ENCODE measurements at regions not wholly inside any gene's neighbourhood (a gene's known extent, or its start where the extent isn't known, plus 50 kb on each side); places are given as distances from the start of the nearest gene placed in this dataset.

GRCh38 chr3:182435860-182436259 is 357.4 kb upstream of the ATP11B start:
- Histone ChIP-seq H3K27me3 (ENCODE audit: control insufficient read depth in 4 of 4, insufficient read depth in 4 of 4, low read length in 3 of 4) (no peaks in the 10 kb centered on the region), H3K27ac (ENCODE audit: low read depth in 1 of 2, low read length in 2 of 2) (no peak overlapping the region), H3K9ac (ENCODE audit: low read depth in 1 of 2, low read length in 2 of 2) (no peak overlapping the region), H3K4me3 (ENCODE audit: low read depth in 1 of 3, low read length in 3 of 3) (no peak overlapping the region), H3K4me1 (ENCODE audit: control insufficient read depth in 4 of 4, insufficient read depth in 4 of 4, low read length in 3 of 4) (no peaks in the 10 kb centered on the region), H3K36me3 (ENCODE audit: control insufficient read depth in 4 of 4, insufficient read depth in 3 of 4, low read depth in 1 of 4, low read length in 3 of 4) (no peaks in the 10 kb centered on the region), H3K9me3 (ENCODE audit: control insufficient read depth in 4 of 4, low read length in 3 of 4) (no peaks in the 10 kb centered on the region)
- WGBS: 78% methylated on average over 1 of the region's 1 CpG
- DNase-seq (ENCODE audit: low spot score): no peak
- TF ChIP-seq, protein P1, sequence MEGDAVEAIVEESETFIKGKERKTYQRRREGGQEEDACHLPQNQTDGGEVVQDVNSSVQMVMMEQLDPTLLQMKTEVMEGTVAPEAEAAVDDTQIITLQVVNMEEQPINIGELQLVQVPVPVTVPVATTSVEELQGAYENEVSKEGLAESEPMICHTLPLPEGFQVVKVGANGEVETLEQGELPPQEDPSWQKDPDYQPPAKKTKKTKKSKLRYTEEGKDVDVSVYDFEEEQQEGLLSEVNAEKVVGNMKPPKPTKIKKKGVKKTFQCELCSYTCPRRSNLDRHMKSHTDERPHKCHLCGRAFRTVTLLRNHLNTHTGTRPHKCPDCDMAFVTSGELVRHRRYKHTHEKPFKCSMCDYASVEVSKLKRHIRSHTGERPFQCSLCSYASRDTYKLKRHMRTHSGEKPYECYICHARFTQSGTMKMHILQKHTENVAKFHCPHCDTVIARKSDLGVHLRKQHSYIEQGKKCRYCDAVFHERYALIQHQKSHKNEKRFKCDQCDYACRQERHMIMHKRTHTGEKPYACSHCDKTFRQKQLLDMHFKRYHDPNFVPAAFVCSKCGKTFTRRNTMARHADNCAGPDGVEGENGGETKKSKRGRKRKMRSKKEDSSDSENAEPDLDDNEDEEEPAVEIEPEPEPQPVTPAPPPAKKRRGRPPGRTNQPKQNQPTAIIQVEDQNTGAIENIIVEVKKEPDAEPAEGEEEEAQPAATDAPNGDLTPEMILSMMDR (IDR thresholded peaks at IDR 0.05; ENCODE audit: low read depth, low read length, missing input control): no peak
- no peak for TF ChIP-seq SP1 (IDR thresholded peaks at IDR 0.05)
- no peak for TF ChIP-seq ATF3 (IDR thresholded peaks at IDR 0.05)
- no peak for TF ChIP-seq YY1 (IDR thresholded peaks at IDR 0.05)
- no peak for TF ChIP-seq EGR1 (IDR thresholded peaks at IDR 0.05; ENCODE audit: low read depth in 2 of 2)
- no peak for TF ChIP-seq HNF4G (IDR thresholded peaks at IDR 0.05)
- no peak for TF ChIP-seq TAF1 (conservative IDR thresholded peaks at IDR 0.05)
- TF ChIP-seq FOXA1 (IDR thresholded peaks at IDR 0.05): no peak
- no peak for TF ChIP-seq HNF4A (conservative IDR thresholded peaks at IDR 0.05)
- TF ChIP-seq, protein P2, sequence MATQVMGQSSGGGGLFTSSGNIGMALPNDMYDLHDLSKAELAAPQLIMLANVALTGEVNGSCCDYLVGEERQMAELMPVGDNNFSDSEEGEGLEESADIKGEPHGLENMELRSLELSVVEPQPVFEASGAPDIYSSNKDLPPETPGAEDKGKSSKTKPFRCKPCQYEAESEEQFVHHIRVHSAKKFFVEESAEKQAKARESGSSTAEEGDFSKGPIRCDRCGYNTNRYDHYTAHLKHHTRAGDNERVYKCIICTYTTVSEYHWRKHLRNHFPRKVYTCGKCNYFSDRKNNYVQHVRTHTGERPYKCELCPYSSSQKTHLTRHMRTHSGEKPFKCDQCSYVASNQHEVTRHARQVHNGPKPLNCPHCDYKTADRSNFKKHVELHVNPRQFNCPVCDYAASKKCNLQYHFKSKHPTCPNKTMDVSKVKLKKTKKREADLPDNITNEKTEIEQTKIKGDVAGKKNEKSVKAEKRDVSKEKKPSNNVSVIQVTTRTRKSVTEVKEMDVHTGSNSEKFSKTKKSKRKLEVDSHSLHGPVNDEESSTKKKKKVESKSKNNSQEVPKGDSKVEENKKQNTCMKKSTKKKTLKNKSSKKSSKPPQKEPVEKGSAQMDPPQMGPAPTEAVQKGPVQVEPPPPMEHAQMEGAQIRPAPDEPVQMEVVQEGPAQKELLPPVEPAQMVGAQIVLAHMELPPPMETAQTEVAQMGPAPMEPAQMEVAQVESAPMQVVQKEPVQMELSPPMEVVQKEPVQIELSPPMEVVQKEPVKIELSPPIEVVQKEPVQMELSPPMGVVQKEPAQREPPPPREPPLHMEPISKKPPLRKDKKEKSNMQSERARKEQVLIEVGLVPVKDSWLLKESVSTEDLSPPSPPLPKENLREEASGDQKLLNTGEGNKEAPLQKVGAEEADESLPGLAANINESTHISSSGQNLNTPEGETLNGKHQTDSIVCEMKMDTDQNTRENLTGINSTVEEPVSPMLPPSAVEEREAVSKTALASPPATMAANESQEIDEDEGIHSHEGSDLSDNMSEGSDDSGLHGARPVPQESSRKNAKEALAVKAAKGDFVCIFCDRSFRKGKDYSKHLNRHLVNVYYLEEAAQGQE (IDR thresholded peaks at IDR 0.05): no peak
- TF ChIP-seq, protein P3, sequence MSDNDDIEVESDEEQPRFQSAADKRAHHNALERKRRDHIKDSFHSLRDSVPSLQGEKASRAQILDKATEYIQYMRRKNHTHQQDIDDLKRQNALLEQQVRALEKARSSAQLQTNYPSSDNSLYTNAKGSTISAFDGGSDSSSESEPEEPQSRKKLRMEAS (IDR thresholded peaks at IDR 0.05): no peak
- TF ChIP-seq GABPA (IDR thresholded peaks at IDR 0.05 in 1 of 2, conservative IDR thresholded peaks at IDR 0.05 in 1 of 2): no peak
- TF ChIP-seq ZBTB33 (IDR thresholded peaks at IDR 0.05): no peak
- no peak for TF ChIP-seq RXRA (IDR thresholded peaks at IDR 0.05)

GRCh38 chr3:182436547-182436946 is 356.8 kb upstream of the ATP11B start:
- Histone ChIP-seq H3K4me1 (ENCODE audit: control insufficient read depth in 4 of 4, insufficient read depth in 4 of 4, low read length in 3 of 4) (no peaks in the 10 kb centered on the region), H3K9me3 (ENCODE audit: control insufficient read depth in 4 of 4, low read length in 3 of 4) (no peaks in the 10 kb centered on the region), H3K36me3 (ENCODE audit: control insufficient read depth in 4 of 4, insufficient read depth in 3 of 4, low read depth in 1 of 4, low read length in 3 of 4) (no peaks in the 10 kb centered on the region), H3K4me3 (ENCODE audit: low read depth in 1 of 3, low read length in 3 of 3) (no peak overlapping the region), H3K9ac (ENCODE audit: low read depth in 1 of 2, low read length in 2 of 2) (no peak overlapping the region), H3K27ac (ENCODE audit: low read depth in 1 of 2, low read length in 2 of 2) (no peak overlapping the region), H3K27me3 (ENCODE audit: control insufficient read depth in 4 of 4, insufficient read depth in 4 of 4, low read length in 3 of 4) (no peaks in the 10 kb centered on the region)
- TF ChIP-seq RAD21 (IDR thresholded peaks at IDR 0.05): no peak
- TF ChIP-seq, protein P3 (IDR thresholded peaks at IDR 0.05): no peak
- TF ChIP-seq YY1 (IDR thresholded peaks at IDR 0.05): no peak
- no peak for TF ChIP-seq EGR1 (IDR thresholded peaks at IDR 0.05; ENCODE audit: low read depth in 2 of 2)
- TF ChIP-seq TAF1 (conservative IDR thresholded peaks at IDR 0.05): no peak
- TF ChIP-seq, protein P1 (IDR thresholded peaks at IDR 0.05; ENCODE audit: low read depth, low read length, missing input control): no peak
- no peak for TF ChIP-seq FOXA2 (IDR thresholded peaks at IDR 0.05)
- no peak for TF ChIP-seq GABPA (IDR thresholded peaks at IDR 0.05 in 1 of 2, conservative IDR thresholded peaks at IDR 0.05 in 1 of 2)
- TF ChIP-seq FOXA1 (IDR thresholded peaks at IDR 0.05): no peak
- no peak for TF ChIP-seq HNF4G (IDR thresholded peaks at IDR 0.05)
- TF ChIP-seq SP1 (IDR thresholded peaks at IDR 0.05): no peak
- no peak for TF ChIP-seq HNF4A (conservative IDR thresholded peaks at IDR 0.05)
- TF ChIP-seq ZBTB33 (IDR thresholded peaks at IDR 0.05): no peak
- no peak for TF ChIP-seq NR2F2 (IDR thresholded peaks at IDR 0.05)
- DNase-seq (ENCODE audit: low spot score): no peak
- WGBS: 70% methylated on average over 6 of the region's 6 CpGs
